ENCODE measurements at regions not wholly inside any gene's neighbourhood (a gene's known extent, or its start where the extent isn't known, plus 50 kb on each side); places are given as distances from the start of the nearest gene placed in this dataset.

- no peaks in the 10 kb centered on the region; the same call in 1 of the 2 replicates for H3K27me3 Mint-ChIP-seq (ENCODE audit: insufficient read depth)
- H3K9me3 Mint-ChIP-seq, result peaks cover 4% of the 10 kb centered on the region; the same call in 1 of the 2 replicates
- TF ChIP-seq, protein P1, sequence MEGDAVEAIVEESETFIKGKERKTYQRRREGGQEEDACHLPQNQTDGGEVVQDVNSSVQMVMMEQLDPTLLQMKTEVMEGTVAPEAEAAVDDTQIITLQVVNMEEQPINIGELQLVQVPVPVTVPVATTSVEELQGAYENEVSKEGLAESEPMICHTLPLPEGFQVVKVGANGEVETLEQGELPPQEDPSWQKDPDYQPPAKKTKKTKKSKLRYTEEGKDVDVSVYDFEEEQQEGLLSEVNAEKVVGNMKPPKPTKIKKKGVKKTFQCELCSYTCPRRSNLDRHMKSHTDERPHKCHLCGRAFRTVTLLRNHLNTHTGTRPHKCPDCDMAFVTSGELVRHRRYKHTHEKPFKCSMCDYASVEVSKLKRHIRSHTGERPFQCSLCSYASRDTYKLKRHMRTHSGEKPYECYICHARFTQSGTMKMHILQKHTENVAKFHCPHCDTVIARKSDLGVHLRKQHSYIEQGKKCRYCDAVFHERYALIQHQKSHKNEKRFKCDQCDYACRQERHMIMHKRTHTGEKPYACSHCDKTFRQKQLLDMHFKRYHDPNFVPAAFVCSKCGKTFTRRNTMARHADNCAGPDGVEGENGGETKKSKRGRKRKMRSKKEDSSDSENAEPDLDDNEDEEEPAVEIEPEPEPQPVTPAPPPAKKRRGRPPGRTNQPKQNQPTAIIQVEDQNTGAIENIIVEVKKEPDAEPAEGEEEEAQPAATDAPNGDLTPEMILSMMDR (IDR thresholded peaks at IDR 0.05), result no peak
- H3K4me1 Mint-ChIP-seq (ENCODE audit: low read depth), result peaks cover 27% of the 10 kb centered on the region
- H3K27ac Mint-ChIP-seq, result no peak overlapping the region
- H3K36me3 Mint-ChIP-seq (ENCODE audit: low read depth), result peaks cover 4% of the 10 kb centered on the region; the same call in 1 of the 2 replicates
- no peak for DNase-seq
- H3K4me3 Mint-ChIP-seq, result no peak overlapping the region
Observed at GRCh38 chr7:46322937-46323336, 401.9 kb upstream of the IGFBP3 start.

- no peak overlapping the region for H3K4me3 Mint-ChIP-seq
- peak; percentile 3 for DNase-seq
- H3K27me3 Mint-ChIP-seq (ENCODE audit: insufficient read depth), result no peaks in the 10 kb centered on the region; the same call in 1 of the 2 replicates
- H3K4me1 Mint-ChIP-seq (ENCODE audit: low read depth), result peaks cover 39% of the 10 kb centered on the region
- peaks cover 4% of the 10 kb centered on the region; the same call in 1 of the 2 replicates for H3K9me3 Mint-ChIP-seq
- H3K27ac Mint-ChIP-seq, result peak overlapping the region; percentile 30
- TF ChIP-seq, protein P1 (IDR thresholded peaks at IDR 0.05), result no peak
- H3K36me3 Mint-ChIP-seq (ENCODE audit: low read depth), result peaks cover 4% of the 10 kb centered on the region; the same call in 1 of the 2 replicates
Observed at GRCh38 chr7:46321556-46322205, 400.6 kb upstream of the IGFBP3 start.

- TF ChIP-seq, protein P1 (IDR thresholded peaks at IDR 0.05), result no peak
- H3K36me3 Mint-ChIP-seq (ENCODE audit: low read depth), result peaks cover 4% of the 10 kb centered on the region; the same call in 1 of the 2 replicates
- H3K9me3 Mint-ChIP-seq, result peaks cover 4% of the 10 kb centered on the region; the same call in 1 of the 2 replicates
- peak overlapping the region; percentile 30; the same call in 1 of the 2 replicates for H3K27ac Mint-ChIP-seq
- no peak for DNase-seq
- peaks cover 46% of the 10 kb centered on the region for H3K4me1 Mint-ChIP-seq (ENCODE audit: low read depth)
- no peaks in the 10 kb centered on the region; the same call in 1 of the 2 replicates for H3K27me3 Mint-ChIP-seq (ENCODE audit: insufficient read depth)
- no peak overlapping the region for H3K4me3 Mint-ChIP-seq
Observed at GRCh38 chr7:46320956-46321355, 399.9 kb upstream of the IGFBP3 start.

DNA sequence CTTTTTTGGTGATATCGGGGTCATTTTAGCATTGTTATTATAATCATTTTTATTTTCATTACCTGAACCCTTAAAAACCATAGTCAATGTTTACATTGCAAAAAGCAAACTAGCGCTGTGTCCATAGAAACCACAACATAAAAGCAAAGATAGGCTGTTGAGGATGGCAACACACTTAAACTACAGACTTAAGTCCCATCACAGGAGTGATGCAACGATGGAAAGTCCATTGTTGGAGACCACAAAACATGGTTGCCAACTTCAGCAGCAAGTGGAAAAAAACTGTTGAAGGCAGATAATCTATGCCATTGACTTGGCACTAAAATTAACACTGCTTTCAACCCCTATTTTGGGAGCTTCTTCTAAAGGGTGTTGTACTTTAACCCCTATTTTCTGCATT is 398.8 kb upstream of the IGFBP3 start:
- Mint-ChIP-seq H3K4me1 (ENCODE audit: low read depth) (peaks cover 57% of the 10 kb centered on the region), H3K27ac (no peak overlapping the region), H3K4me3 (no peak overlapping the region), H3K36me3 (ENCODE audit: low read depth) (no peaks in the 10 kb centered on the region), H3K9me3 (no peaks in the 10 kb centered on the region), H3K27me3 (ENCODE audit: insufficient read depth) (no peaks in the 10 kb centered on the region; the same call in 1 of the 2 replicates)
- TF ChIP-seq, protein P1 (IDR thresholded peaks at IDR 0.05), result no peak
- no peak for DNase-seq

GRCh38 chr7:46318276-46318675 is 397.2 kb upstream of the IGFBP3 start:
- no peak for DNase-seq
- no peak overlapping the region for H3K27ac Mint-ChIP-seq
- H3K4me3 Mint-ChIP-seq, result no peak overlapping the region
- TF ChIP-seq, protein P1 (IDR thresholded peaks at IDR 0.05), result no peak
- H3K4me1 Mint-ChIP-seq (ENCODE audit: low read depth), result peaks cover 62% of the 10 kb centered on the region
- H3K27me3 Mint-ChIP-seq (ENCODE audit: insufficient read depth), result no peaks in the 10 kb centered on the region; the same call in 1 of the 2 replicates
- no peaks in the 10 kb centered on the region for H3K36me3 Mint-ChIP-seq (ENCODE audit: low read depth)
- H3K9me3 Mint-ChIP-seq, result no peaks in the 10 kb centered on the region
